OCI-LY1 (cell line): ENCODE measurements at regions not wholly inside any gene's neighbourhood (a gene's known extent, or its start where the extent isn't known, plus 50 kb on each side); places are given as distances from the start of the nearest gene placed in this dataset.

Experiments used
- H2AFZ ChIP-seq: fragments of 200-600 bp; sonication (generic), shearing (Covaris generic); 2 replicates; pipeline ENCODE4 v1.6.0; 2014; ENCODE audit warnings: antibody characterized with exemption, mild to moderate bottlenecking, low read length
- H3F3A ChIP-seq: fragments of 200-600 bp; sonication (generic), shearing (Covaris generic); 2 replicates; pipeline ENCODE4 v1.6.0; 2014; ENCODE audit warnings: mild to moderate bottlenecking, antibody characterized with exemption, low read length, moderate library complexity; ENCODE audit not compliant: insufficient read depth
- H3K27ac ChIP-seq: fragments of 200-600 bp; sonication (generic); 2 replicates; pipeline ENCODE4 v1.5.1; 2014; ENCODE audit warnings: low read length, mixed run types, mild to moderate bottlenecking, low read depth; ENCODE audit not compliant: poor library complexity, severe bottlenecking
- H3K27me3 ChIP-seq: fragments of 200-600 bp; sonication (generic); 2 replicates; pipeline ENCODE4 v1.6.0; 2014; ENCODE audit warnings: antibody characterized with exemption, mild to moderate bottlenecking, low read length, moderate library complexity; ENCODE audit not compliant: insufficient read depth
- H3K36me3 ChIP-seq: fragments of 200-600 bp; sonication (generic); 2 replicates; pipeline ENCODE4 v1.6.1; 2014; ENCODE audit warnings: mild to moderate bottlenecking, antibody characterized with exemption, low read length, moderate library complexity, mixed read lengths; ENCODE audit not compliant: insufficient read depth
- H3K4me1 ChIP-seq: fragments of 200-600 bp; sonication (generic); 2 replicates; pipeline ENCODE4 v1.5.1; 2014; ENCODE audit warnings: mild to moderate bottlenecking, low read length, moderate library complexity; ENCODE audit not compliant: insufficient read depth, severe bottlenecking
- H3K4me2 ChIP-seq: fragments of 200-600 bp; sonication (generic), shearing (Covaris generic); 2 replicates; pipeline ENCODE4 v1.6.1; 2014; ENCODE audit warnings: low read length
- H3K4me3 ChIP-seq: fragments of 200-600 bp; sonication (generic); 2 replicates; pipeline ENCODE4 v1.5.1; 2014; ENCODE audit warnings: low read length, low read depth, mild to moderate bottlenecking, mixed read lengths; ENCODE audit not compliant: poor library complexity, severe bottlenecking
- H3K79me2 ChIP-seq: fragments of 200-600 bp; shearing (Covaris generic); 2 replicates; pipeline ENCODE4 v1.6.1; 2016; ENCODE audit warnings: mixed run types, low read length, mixed read lengths; ENCODE audit not compliant: insufficient read depth
- H3K9ac ChIP-seq: fragments of 200-600 bp; sonication (generic), shearing (Covaris generic); 2 replicates; pipeline ENCODE4 v1.6.1; 2014; ENCODE audit warnings: mild to moderate bottlenecking, low read length, mixed read lengths
- H3K9me2 ChIP-seq: fragments of 200-600 bp; sonication (generic), shearing (Covaris generic); 2 replicates; pipeline ENCODE4 v1.6.1; 2014; ENCODE audit warnings: low read depth, mild to moderate bottlenecking, low read length, mixed read lengths
- H3K9me3 ChIP-seq: fragments of 200-600 bp; shearing (Covaris generic); 2 replicates; pipeline ENCODE4 v1.6.1; 2014; ENCODE audit warnings: low read length, mixed read lengths
- H4K20me1 ChIP-seq: fragments of 200-600 bp; sonication (generic), shearing (Covaris generic); 2 replicates; pipeline ENCODE4 v1.6.0; 2016; ENCODE audit warnings: mild to moderate bottlenecking, low read length; ENCODE audit not compliant: insufficient read depth
- CTCF ChIP-seq: fragments of 200-600 bp; sonication (generic), shearing (Covaris generic); IDR thresholded peaks from 2 replicates; pipeline ENCODE4 v1.5.1; 2017; ENCODE audit warnings: mild to moderate bottlenecking, antibody characterized with exemption, low read length, moderate library complexity, mixed read lengths
- EZH2 ChIP-seq: fragments of 200-600 bp; sonication (generic), shearing (Covaris generic); IDR thresholded peaks from 2 replicates; pipeline ENCODE4 v1.8.0; 2017; ENCODE audit warnings: borderline replicate concordance, mixed run types, mild to moderate bottlenecking, antibody characterized with exemption, low read length, moderate library complexity, mixed read lengths

DNA sequence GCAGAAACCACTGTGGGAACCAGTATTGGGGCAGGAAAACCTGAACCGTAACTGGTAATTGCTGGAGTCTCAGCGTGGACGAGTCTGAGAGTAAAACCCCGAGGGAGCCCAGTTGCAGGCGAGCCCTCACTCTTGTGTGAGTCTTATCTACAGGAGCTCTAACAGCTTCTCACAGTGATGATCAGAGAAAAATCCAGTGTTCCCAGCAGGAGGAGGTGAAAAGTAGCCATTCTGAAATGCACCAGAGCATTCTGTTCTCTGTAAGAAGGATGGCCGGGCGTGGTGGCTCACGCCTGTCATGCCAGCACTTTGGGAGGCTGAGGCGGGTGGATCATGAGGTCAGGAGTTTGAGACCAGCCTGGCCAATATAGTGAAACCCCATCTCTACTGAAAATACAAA lies 161.2 kb downstream of the COPRS start:
- Histone ChIP-seq H3K4me1 (no peaks in the 10 kb centered on the region), H3F3A (no peaks in the 10 kb centered on the region), H3K27ac (no peak overlapping the region), H3K27me3 (no peaks in the 10 kb centered on the region; the same call in 1 of the 2 replicates), H3K36me3 (no peaks in the 10 kb centered on the region), H3K9ac (no peak overlapping the region), H4K20me1 (no peaks in the 10 kb centered on the region), H3K79me2 (no peaks in the 10 kb centered on the region), H3K4me2 (no peak overlapping the region), H3K4me3 (no peak overlapping the region), H3K9me2 (no peaks in the 10 kb centered on the region), H2AFZ (no peak overlapping the region), H3K9me3 (no peaks in the 10 kb centered on the region)
- no peak for TF ChIP-seq CTCF
- TF ChIP-seq EZH2: no peak

DNA sequence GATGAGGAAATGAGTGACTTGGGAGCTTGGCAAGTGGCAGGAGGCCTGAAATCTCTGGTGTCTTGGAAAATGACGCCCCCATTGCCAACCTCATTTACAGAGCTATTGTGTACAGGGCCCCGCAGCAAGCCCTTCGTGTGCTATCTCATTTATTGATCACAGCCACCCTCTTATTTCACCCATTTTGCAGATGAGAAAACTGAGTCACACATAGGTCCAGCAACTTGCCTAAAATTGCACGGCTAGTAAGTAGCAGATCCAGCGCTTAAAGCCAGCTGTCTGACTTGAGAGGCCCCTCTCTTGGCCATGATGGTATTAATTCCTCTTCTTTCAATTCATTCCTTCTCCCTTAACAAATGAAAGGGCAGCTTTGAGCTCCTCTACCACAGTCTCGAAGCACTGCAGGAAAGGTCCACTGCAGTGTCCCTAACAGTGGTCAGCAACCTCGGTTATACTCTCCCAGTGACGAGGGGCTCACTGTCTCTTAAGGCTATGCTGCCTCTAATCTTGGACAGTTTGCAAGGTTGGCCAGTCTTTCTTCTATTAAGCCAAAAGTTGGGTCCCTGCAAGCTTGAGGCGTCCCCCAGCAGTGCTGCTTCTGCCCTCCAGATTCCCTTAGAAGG lies 162.2 kb downstream of the COPRS start:
- TF ChIP-seq CTCF: no peak
- no peak overlapping the region for H3K27ac ChIP-seq

GRCh38 chr17:31696184-31696602 lies 162.9 kb downstream of the COPRS start:
- no peak overlapping the region for H2AFZ ChIP-seq
- H3K27me3 ChIP-seq: peaks cover 2% of the 10 kb centered on the region; the same call in 1 of the 2 replicates
- no peak overlapping the region for H3K27ac ChIP-seq
- no peaks in the 10 kb centered on the region for H3K79me2 ChIP-seq
- no peak for TF ChIP-seq CTCF
- TF ChIP-seq EZH2: no peak
- H3K9ac ChIP-seq: no peak overlapping the region
- H3K4me1 ChIP-seq: no peaks in the 10 kb centered on the region
- H3F3A ChIP-seq: no peaks in the 10 kb centered on the region
- no peak overlapping the region for H3K4me3 ChIP-seq
- no peaks in the 10 kb centered on the region for H4K20me1 ChIP-seq
- H3K9me2 ChIP-seq: no peaks in the 10 kb centered on the region
- H3K4me2 ChIP-seq: no peak overlapping the region
- no peaks in the 10 kb centered on the region for H3K9me3 ChIP-seq
- H3K36me3 ChIP-seq: no peaks in the 10 kb centered on the region

More for the DNA sequence above, 162.2 kb downstream of the COPRS start:
- no peak overlapping the region for H3K9ac ChIP-seq
- no peaks in the 10 kb centered on the region for H3K79me2 ChIP-seq
- no peaks in the 10 kb centered on the region; the same call in 1 of the 2 replicates for H3K27me3 ChIP-seq
- H2AFZ ChIP-seq: no peak overlapping the region
- no peaks in the 10 kb centered on the region for H3K9me2 ChIP-seq
- H3K4me1 ChIP-seq: no peaks in the 10 kb centered on the region
- no peaks in the 10 kb centered on the region for H3F3A ChIP-seq
- no peaks in the 10 kb centered on the region for H3K36me3 ChIP-seq
- no peaks in the 10 kb centered on the region for H3K9me3 ChIP-seq
- no peak overlapping the region for H3K4me2 ChIP-seq
- no peaks in the 10 kb centered on the region for H4K20me1 ChIP-seq
- H3K4me3 ChIP-seq: no peak overlapping the region
